ENCODE measurements at regions not wholly inside any gene's neighbourhood (a gene's known extent, or its start where the extent isn't known, plus 50 kb on each side); places are given as distances from the start of the nearest gene placed in this dataset.
A peak's percentile ranks its signal among the peaks of the same experiment; 100 is the strongest.
"Not testable (repeated sequence)": the region's sequence is repeated elsewhere in the genome, so short reads cannot be mapped to it uniquely, and the experiment has no call there.

GRCh38 chr9:40592406-40592805, 536.1 kb downstream of the FOXD4L6 start:
- H3K9me3 ChIP-seq; H3K4me3 ChIP-seq; H3K27me3 ChIP-seq; H3K4me1 ChIP-seq; H3K36me3 ChIP-seq; intact Hi-C loops (cut with DNase I); H3K27ac ChIP-seq; ATAC-seq: not testable (repeated sequence)
- peak in 1 of 3 donors; percentile 42 for DNase-seq
- 84% methylated on average over 3 of the region's 4 CpGs for WGBS (ENCODE audit: insufficient coverage, low coverage, low lambda C conversion rate, missing lambda C conversion rate)

- no CpG with 5 or more reads among the region's 2 CpGs for WGBS (ENCODE audit: insufficient coverage, low coverage, low lambda C conversion rate, missing lambda C conversion rate)
- H3K9me3 ChIP-seq; H3K27me3 ChIP-seq; H3K36me3 ChIP-seq; ATAC-seq; H3K27ac ChIP-seq; H3K4me1 ChIP-seq; H3K4me3 ChIP-seq; intact Hi-C loops (cut with DNase I): not testable (repeated sequence)
- peak in 2 of 3 donors; percentile 50 to 66 for DNase-seq
Measured at GRCh38 chr9:40591915-40592314, 536.6 kb downstream of the FOXD4L6 start.

GRCh38 chr9:40587475-40588195, 540.8 kb downstream of the FOXD4L6 start:
- DNase-seq: peak in 2 of 3 donors; percentile 50 to 65
- intact Hi-C loops (cut with DNase I); H3K4me1 ChIP-seq; ATAC-seq; H3K27ac ChIP-seq; H3K9me3 ChIP-seq; H3K27me3 ChIP-seq; H3K4me3 ChIP-seq; H3K36me3 ChIP-seq: not testable (repeated sequence)
- 86% methylated on average over 9 of the region's 15 CpGs for WGBS (ENCODE audit: insufficient coverage, low coverage, low lambda C conversion rate, missing lambda C conversion rate)

GRCh38 chr9:40584039-40584438, 544.4 kb downstream of the FOXD4L6 start:
- H3K9me3 ChIP-seq; H3K4me1 ChIP-seq; ATAC-seq; H3K36me3 ChIP-seq; H3K4me3 ChIP-seq; H3K27me3 ChIP-seq; intact Hi-C loops (cut with DNase I); H3K27ac ChIP-seq: not testable (repeated sequence)
- DNase-seq: peak in 1 of 3 donors; percentile 46
- WGBS (ENCODE audit: insufficient coverage, low coverage, low lambda C conversion rate, missing lambda C conversion rate): 57% methylated on average over 45 of the region's 67 CpGs

- H3K36me3 ChIP-seq; H3K27me3 ChIP-seq; ATAC-seq; H3K27ac ChIP-seq; DNase-seq; H3K4me3 ChIP-seq; intact Hi-C loops (cut with DNase I); H3K4me1 ChIP-seq; H3K9me3 ChIP-seq: not testable (repeated sequence)
- 46% methylated on average over 4 of the region's 7 CpGs for WGBS (ENCODE audit: insufficient coverage, low coverage, low lambda C conversion rate, missing lambda C conversion rate)
Measured at GRCh38 chr9:40583230-40583629, 545.3 kb downstream of the FOXD4L6 start.

GRCh38 chr9:40578908-40579307, 549.6 kb downstream of the FOXD4L6 start:
- H3K36me3 ChIP-seq; intact Hi-C loops (cut with DNase I); H3K4me3 ChIP-seq; H3K4me1 ChIP-seq; H3K9me3 ChIP-seq; H3K27me3 ChIP-seq; H3K27ac ChIP-seq; DNase-seq; ATAC-seq: not testable (repeated sequence)
- 95% methylated on average over 12 of the region's 12 CpGs for WGBS (ENCODE audit: insufficient coverage, low coverage, low lambda C conversion rate, missing lambda C conversion rate)

Data from right lobe of liver (tissue), 6 donors.